ENCODE measurements at regions not wholly inside any gene's neighbourhood (a gene's known extent, or its start where the extent isn't known, plus 50 kb on each side); places are given as distances from the start of the nearest gene placed in this dataset.

GRCh38 chr22:34324763-34325162 lies 404.5 kb upstream of the LARGE1 start:
- no peaks in the 10 kb centered on the region for H3K4me1 ChIP-seq (ENCODE audit: insufficient read depth, poor library complexity, severe bottlenecking)
- no peaks in the 10 kb centered on the region for H3K27me3 ChIP-seq (ENCODE audit: insufficient read depth, poor library complexity, severe bottlenecking)
- no peaks in the 10 kb centered on the region for H3K36me3 ChIP-seq (ENCODE audit: low read depth)
- H3K4me3 ChIP-seq (ENCODE audit: severe bottlenecking), result no peak overlapping the region
- no peak for ATAC-seq (ENCODE audit: low read depth)
- no peak for DNase-seq (ENCODE audit: low spot score)
- H3K27ac ChIP-seq (ENCODE audit: poor library complexity, severe bottlenecking), result no peak overlapping the region
- H3K9me3 ChIP-seq (ENCODE audit: severe bottlenecking), result no peaks in the 10 kb centered on the region
- no peak for TF ChIP-seq CTCF (IDR thresholded peaks at IDR 0.05; ENCODE audit: poor library complexity, severe bottlenecking)

GRCh38 chr22:34326901-34327300 lies 406.6 kb upstream of the LARGE1 start:
- Histone ChIP-seq H3K9me3 (ENCODE audit: severe bottlenecking) (no peaks in the 10 kb centered on the region), H3K36me3 (ENCODE audit: low read depth) (no peaks in the 10 kb centered on the region), H3K27me3 (ENCODE audit: insufficient read depth, poor library complexity, severe bottlenecking) (no peaks in the 10 kb centered on the region), H3K4me3 (ENCODE audit: severe bottlenecking) (no peak overlapping the region), H3K4me1 (ENCODE audit: insufficient read depth, poor library complexity, severe bottlenecking) (no peaks in the 10 kb centered on the region), H3K27ac (ENCODE audit: poor library complexity, severe bottlenecking) (no peak overlapping the region)
- ATAC-seq (ENCODE audit: low read depth), result no peak
- DNase-seq (ENCODE audit: low spot score), result no peak
- TF ChIP-seq CTCF (IDR thresholded peaks at IDR 0.05; ENCODE audit: poor library complexity, severe bottlenecking), result no peak

GRCh38 chr22:34330432-34330831 lies 410.2 kb upstream of the LARGE1 start:
- no peak for DNase-seq (ENCODE audit: low spot score)

GRCh38 chr22:34333285-34333684 lies 413.0 kb upstream of the LARGE1 start:
- no peak for TF ChIP-seq CTCF (IDR thresholded peaks at IDR 0.05; ENCODE audit: poor library complexity, severe bottlenecking)
- ATAC-seq (ENCODE audit: low read depth), result no peak
- H3K36me3 ChIP-seq (ENCODE audit: low read depth), result no peaks in the 10 kb centered on the region
- H3K27me3 ChIP-seq (ENCODE audit: insufficient read depth, poor library complexity, severe bottlenecking), result no peaks in the 10 kb centered on the region
- no peak overlapping the region for H3K27ac ChIP-seq (ENCODE audit: poor library complexity, severe bottlenecking)
- no peaks in the 10 kb centered on the region for H3K9me3 ChIP-seq (ENCODE audit: severe bottlenecking)
- no peaks in the 10 kb centered on the region for H3K4me1 ChIP-seq (ENCODE audit: insufficient read depth, poor library complexity, severe bottlenecking)
- H3K4me3 ChIP-seq (ENCODE audit: severe bottlenecking), result no peak overlapping the region
- no peak for DNase-seq (ENCODE audit: low spot score)

More at GRCh38 chr22:34330432-34330831, 410.2 kb upstream of the LARGE1 start:
- no peaks in the 10 kb centered on the region for H3K27me3 ChIP-seq (ENCODE audit: insufficient read depth, poor library complexity, severe bottlenecking)
- no peak for ATAC-seq (ENCODE audit: low read depth)
- no peak for TF ChIP-seq CTCF (IDR thresholded peaks at IDR 0.05; ENCODE audit: poor library complexity, severe bottlenecking)
- no peak overlapping the region for H3K4me3 ChIP-seq (ENCODE audit: severe bottlenecking)
- H3K4me1 ChIP-seq (ENCODE audit: insufficient read depth, poor library complexity, severe bottlenecking), result no peaks in the 10 kb centered on the region
- no peaks in the 10 kb centered on the region for H3K36me3 ChIP-seq (ENCODE audit: low read depth)
- no peak overlapping the region for H3K27ac ChIP-seq (ENCODE audit: poor library complexity, severe bottlenecking)
- no peaks in the 10 kb centered on the region for H3K9me3 ChIP-seq (ENCODE audit: severe bottlenecking)

- H3K36me3 ChIP-seq (ENCODE audit: low read depth), result no peaks in the 10 kb centered on the region
- ATAC-seq (ENCODE audit: low read depth), result no peak
- no peaks in the 10 kb centered on the region for H3K27me3 ChIP-seq (ENCODE audit: insufficient read depth, poor library complexity, severe bottlenecking)
- H3K27ac ChIP-seq (ENCODE audit: poor library complexity, severe bottlenecking), result no peak overlapping the region
- no peak overlapping the region for H3K4me3 ChIP-seq (ENCODE audit: severe bottlenecking)
- no peak for TF ChIP-seq CTCF (IDR thresholded peaks at IDR 0.05; ENCODE audit: poor library complexity, severe bottlenecking)
- no peaks in the 10 kb centered on the region for H3K9me3 ChIP-seq (ENCODE audit: severe bottlenecking)
- no peaks in the 10 kb centered on the region for H3K4me1 ChIP-seq (ENCODE audit: insufficient read depth, poor library complexity, severe bottlenecking)
- DNase-seq (ENCODE audit: low spot score), result no peak
Observed at GRCh38 chr22:34334893-34335292, 414.6 kb upstream of the LARGE1 start.
